Aorta (tissue), 5 donors: ENCODE measurements at regions not wholly inside any gene's neighbourhood (a gene's known extent, or its start where the extent isn't known, plus 50 kb on each side); places are given as distances from the start of the nearest gene placed in this dataset.

Source experiments
- ATAC-seq: fragments of 200-7000 bp; cut with Tn5 transposase; one replicate; pipeline ENCODE4 v1.9.1; 2022; ENCODE audit warnings: moderate library complexity; ENCODE audit not compliant: low FRiP score
- DNase-seq, 2 donors: peaks; one replicate each; pipeline ENCODE4 v3.0.0-alpha.2; 2020
- H3K27ac ChIP-seq, 2 donors: one replicate each; pipeline ENCODE4 v1.5.1; 2013; ENCODE audit warnings: low read length in 2 of 2, mild to moderate bottlenecking in 2 of 2, moderate library complexity in 2 of 2, control low read depth in 1 of 2, inconsistent platforms in 1 of 2, low read depth in 1 of 2
- H3K27me3 ChIP-seq, 2 donors: one replicate each; pipeline ENCODE4 v1.6.1; 2013; ENCODE audit warnings: control low read depth in 1 of 2, low read length in 1 of 2, mild to moderate bottlenecking in 1 of 2, moderate library complexity in 1 of 2; ENCODE audit not compliant: insufficient read depth in 2 of 2, control insufficient read depth in 1 of 2
- H3K36me3 ChIP-seq, 2 donors: one replicate each; pipeline ENCODE4 v1.6.1; 2013; ENCODE audit warnings: control low read depth in 1 of 2, low read length in 1 of 2, mild to moderate bottlenecking in 1 of 2; ENCODE audit not compliant: insufficient read depth in 2 of 2, control insufficient read depth in 1 of 2
- H3K4me1 ChIP-seq, 2 donors: one replicate each; pipeline ENCODE4 v1.6.1; 2013; ENCODE audit warnings: low read length in 2 of 2, control low read depth in 1 of 2, mild to moderate bottlenecking in 1 of 2, moderate library complexity in 1 of 2; ENCODE audit not compliant: insufficient read depth in 2 of 2, control insufficient read depth in 1 of 2
- H3K4me3 ChIP-seq, 2 donors: one replicate each; pipeline ENCODE4 v1.5.1; 2013; ENCODE audit warnings: low read length in 2 of 2, control low read depth in 1 of 2, mild to moderate bottlenecking in 1 of 2
- H3K9me3 ChIP-seq: one replicate; pipeline ENCODE4 v1.6.1; 2013; ENCODE audit warnings: mild to moderate bottlenecking, low read length; ENCODE audit not compliant: control insufficient read depth
- WGBS, 2 donors: extraction: QIAGEN DNeasy Blood & Tissue Kit; methylation state at CpG; one replicate each; pipeline ENCODE4 v1.1.7; 2013; 5-methylcytosine and 5-hydroxymethylcytosine counted together
- intact Hi-C, 2 donors: fragments of 100-400 bp; cut with DNase I; formaldehyde crosslinking; loops; one replicate each; pipeline versions ENCODE4 v1.14.2 to v1.15.0; 2022
- donor health status: healthy with polysubstance abuse.
- donor health status: Bipolar disorder and iron deficiency.
- donor health status: DM: no; HTN: no; CAD: no.
- donor health status: DM: no; HTN: no; CAD: no.
- donor health status: DM: yes; HTN: yes; CAD: no.

DNA sequence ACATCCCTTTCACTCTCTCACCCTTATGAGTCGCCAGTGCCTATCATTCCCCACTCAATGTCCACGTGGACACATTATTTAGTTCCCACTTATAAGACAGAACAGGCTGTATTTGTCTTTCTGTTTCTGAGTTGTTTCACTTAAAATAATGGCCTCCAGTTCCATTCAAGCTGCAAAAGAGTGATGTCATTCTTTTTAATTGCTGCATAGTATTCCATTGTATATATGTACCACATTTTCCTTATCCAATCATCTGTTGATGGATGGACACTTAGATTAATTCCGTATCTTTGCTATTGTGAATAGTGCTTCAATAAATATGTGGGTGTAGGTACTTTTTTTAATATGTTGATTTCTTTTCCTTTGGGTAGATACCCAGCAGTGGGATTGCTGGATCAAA is 79.1 kb downstream of the ZNF365 start:
- no peaks in the 10 kb centered on the region for H3K4me1 ChIP-seq
- no peaks in the 10 kb centered on the region for H3K27me3 ChIP-seq
- no peak for DNase-seq
- H3K36me3 ChIP-seq, result no peaks in the 10 kb centered on the region
- no peak for ATAC-seq
- intact Hi-C loops, result no loop called here
- H3K27ac ChIP-seq, result no peak overlapping the region
- WGBS, 2 donors, result 93 to 97% methylated on average over 3 of the region's 3 CpGs
- H3K4me3 ChIP-seq, result no peak overlapping the region
- no peaks in the 10 kb centered on the region for H3K9me3 ChIP-seq

DNA sequence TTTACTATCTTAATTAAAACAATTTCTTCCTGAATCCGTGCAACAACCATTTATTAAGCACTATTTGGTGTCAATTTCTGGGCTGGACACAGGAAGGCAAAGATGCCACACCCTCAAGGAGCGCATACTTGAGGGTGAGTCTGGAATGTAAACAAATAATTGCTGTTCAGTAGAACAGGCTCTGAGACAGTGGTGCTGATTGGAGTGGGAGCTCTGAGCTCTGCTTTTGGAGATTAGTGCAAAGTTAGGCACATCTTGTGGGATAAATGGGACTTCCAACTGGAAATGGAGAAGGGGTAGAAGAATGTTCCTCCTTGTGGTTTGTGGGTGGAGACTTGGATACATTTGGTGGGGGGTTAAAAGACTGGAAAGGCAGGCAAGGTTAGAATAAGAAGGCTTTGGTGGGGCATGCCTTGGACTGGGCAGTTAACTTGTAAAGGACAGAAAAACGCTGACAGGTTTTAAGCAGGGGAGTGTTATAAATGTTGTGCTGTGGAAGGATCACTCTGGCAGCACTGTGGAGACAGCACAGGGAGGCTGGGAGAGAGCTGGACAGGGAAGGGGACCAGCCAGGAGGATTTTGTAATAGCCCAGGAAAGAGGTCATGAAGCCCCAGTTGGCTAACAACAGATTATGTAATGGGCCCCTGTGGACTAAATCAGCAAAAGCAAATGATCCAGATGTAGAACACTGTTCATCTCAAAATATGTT is 80.7 kb downstream of the ZNF365 start:
- DNase-seq, result no peak
- H3K4me3 ChIP-seq, result no peak overlapping the region
- no peak overlapping the region for H3K27ac ChIP-seq
- intact Hi-C loops, result no loop called here
- no peaks in the 10 kb centered on the region for H3K36me3 ChIP-seq
- WGBS, 2 donors, result 80% methylated on average over 3 of the region's 3 CpGs
- H3K4me1 ChIP-seq, result no peaks in the 10 kb centered on the region
- H3K27me3 ChIP-seq, result no peaks in the 10 kb centered on the region
- no peaks in the 10 kb centered on the region for H3K9me3 ChIP-seq
- ATAC-seq, result peak; percentile 81

DNA sequence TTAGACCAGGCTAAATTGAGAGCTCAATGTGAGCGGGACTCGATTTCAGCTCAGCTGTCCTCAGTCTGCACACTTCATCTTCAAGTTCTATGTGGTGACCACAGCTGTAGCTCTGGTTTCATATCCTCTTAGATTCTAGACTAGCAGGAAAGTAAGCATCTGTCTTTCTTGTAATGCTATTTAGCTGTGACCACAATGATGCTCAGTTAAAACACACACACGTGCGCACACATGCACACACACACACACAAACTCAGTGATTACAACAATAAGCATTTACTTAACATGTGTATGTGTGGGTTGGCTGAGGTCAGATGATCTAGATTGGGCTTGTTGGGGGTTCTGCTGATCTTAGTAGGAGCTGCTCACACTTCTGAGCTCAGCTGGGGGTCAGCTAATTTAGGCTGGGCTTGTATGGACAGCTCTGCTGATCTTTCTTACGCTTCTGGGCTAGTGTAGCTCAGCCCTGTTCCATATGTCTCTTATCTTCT is 82.5 kb downstream of the ZNF365 start:
- H3K36me3 ChIP-seq, result no peaks in the 10 kb centered on the region
- H3K27me3 ChIP-seq, result no peaks in the 10 kb centered on the region
- ATAC-seq, result no peak
- no peak overlapping the region for H3K4me3 ChIP-seq
- H3K27ac ChIP-seq, result no peak overlapping the region
- peak in 1 of 2 donors; percentile 53 for DNase-seq
- H3K9me3 ChIP-seq, result no peaks in the 10 kb centered on the region
- WGBS, 2 donors, result 90 to 92% methylated on average over 5 of the region's 5 CpGs
- H3K4me1 ChIP-seq, result no peaks in the 10 kb centered on the region
- intact Hi-C loops, result no loop called here

DNA sequence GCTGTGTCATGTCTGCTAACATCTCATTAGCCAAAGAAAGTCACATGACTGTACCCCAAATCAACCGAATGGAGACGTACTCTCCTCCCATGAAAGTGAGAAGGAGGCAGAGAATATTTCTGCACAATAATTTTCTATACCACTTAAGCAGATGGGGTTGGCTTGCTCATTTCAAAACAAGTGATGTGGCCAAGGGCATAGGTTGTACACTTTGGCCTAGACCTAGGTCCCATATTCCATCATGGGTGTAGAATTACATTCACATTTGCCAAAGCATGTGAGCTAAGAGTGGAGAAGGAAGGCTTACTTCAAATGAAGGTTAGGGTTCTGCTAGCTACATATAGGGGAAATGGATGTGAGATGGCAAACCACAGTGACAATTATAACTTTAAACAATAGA is 83.0 kb downstream of the ZNF365 start:
- DNase-seq (no peak), ATAC-seq (no peak)
- Histone ChIP-seq H3K27ac (no peak overlapping the region), H3K4me1 (no peaks in the 10 kb centered on the region), H3K4me3 (no peak overlapping the region), H3K9me3 (no peaks in the 10 kb centered on the region), H3K27me3 (no peaks in the 10 kb centered on the region), H3K36me3 (no peaks in the 10 kb centered on the region)
- WGBS, 2 donors, result 90% methylated on average over 2 of the region's 2 CpGs
- intact Hi-C loops, result no loop called here

DNA sequence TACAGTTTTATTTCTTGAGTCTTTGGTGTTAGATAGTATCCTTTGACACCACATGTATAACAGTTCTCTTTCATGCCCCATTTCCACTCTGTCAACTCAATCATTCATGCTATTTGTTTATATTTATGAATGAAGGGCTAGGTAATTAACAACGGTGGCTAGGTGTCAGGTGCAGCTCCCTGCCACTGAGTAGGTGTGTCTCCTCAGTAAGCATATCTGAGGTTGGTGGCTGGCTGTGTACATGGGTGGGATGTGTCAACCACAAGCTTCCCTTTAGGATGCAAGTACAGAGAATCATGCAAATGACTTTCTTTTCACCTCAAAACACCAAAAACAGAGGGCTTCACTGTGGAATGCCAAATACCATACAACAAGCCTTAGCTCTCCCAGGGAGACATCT is 83.4 kb downstream of the ZNF365 start:
- Histone ChIP-seq H3K4me1 (no peaks in the 10 kb centered on the region), H3K27me3 (no peaks in the 10 kb centered on the region), H3K4me3 (no peak overlapping the region), H3K27ac (no peak overlapping the region), H3K36me3 (no peaks in the 10 kb centered on the region), H3K9me3 (no peaks in the 10 kb centered on the region)
- ATAC-seq (no peak), DNase-seq (no peak)
- whole genome bisulfite sequencing, 2 donors, result 58 to 77% methylated on average over 1 of the region's 1 CpG
- intact Hi-C loops, result no loop called here

DNA sequence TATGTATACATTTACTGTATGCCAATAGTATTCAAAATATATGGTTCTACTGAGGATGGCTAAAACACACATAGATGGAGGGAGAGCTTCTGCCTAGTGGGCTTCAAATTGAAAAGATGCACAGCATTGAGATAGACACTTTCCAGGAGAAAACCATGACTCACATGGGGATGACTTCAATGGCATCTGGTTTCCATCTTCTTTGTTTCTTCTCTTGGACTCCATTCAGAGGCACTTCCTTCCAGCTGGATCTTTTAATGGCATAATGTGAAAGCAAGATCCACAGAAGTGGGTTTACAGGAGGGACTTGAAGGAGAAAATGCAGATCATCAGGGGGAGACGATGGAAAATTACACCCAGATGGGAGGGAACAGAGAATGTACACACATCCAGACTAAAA is 84.9 kb downstream of the ZNF365 start:
- intact Hi-C loops, result no loop called here
- DNase-seq, result no peak
- Histone ChIP-seq H3K27ac (no peak overlapping the region), H3K9me3 (no peaks in the 10 kb centered on the region), H3K36me3 (no peaks in the 10 kb centered on the region), H3K4me1 (no peaks in the 10 kb centered on the region), H3K4me3 (no peak overlapping the region), H3K27me3 (no peaks in the 10 kb centered on the region)
- WGBS, 2 donors, result 74 to 76% methylated on average over 1 of the region's 1 CpG
- ATAC-seq, result peak; percentile 33

DNA sequence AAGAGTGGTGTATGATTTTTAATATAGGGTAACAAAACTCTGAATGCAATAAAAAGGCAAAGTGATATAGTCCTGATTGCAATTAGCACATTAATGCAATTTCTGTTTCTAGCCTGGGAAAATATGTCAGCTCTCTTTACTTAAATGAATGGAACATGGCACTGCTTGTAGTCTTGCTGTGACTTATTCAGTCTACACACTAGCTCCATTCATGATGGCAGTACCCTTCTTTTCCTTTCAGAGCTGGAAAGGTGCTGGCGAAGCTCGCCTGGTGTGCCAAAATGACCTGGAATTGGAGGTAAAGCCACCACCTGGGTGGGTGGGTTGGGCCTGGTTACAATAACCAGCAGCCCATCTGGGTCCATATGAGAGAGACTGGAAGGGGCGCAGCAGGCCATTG is 85.3 kb downstream of the ZNF365 start:
- Histone ChIP-seq H3K4me3 (no peak overlapping the region), H3K4me1 (no peaks in the 10 kb centered on the region), H3K36me3 (no peaks in the 10 kb centered on the region), H3K9me3 (no peaks in the 10 kb centered on the region), H3K27me3 (no peaks in the 10 kb centered on the region), H3K27ac (no peak overlapping the region)
- WGBS, 2 donors, result 97 to 99% methylated on average over 3 of the region's 3 CpGs
- intact Hi-C loops, result no loop called here
- DNase-seq (no peak), ATAC-seq (no peak)

DNA sequence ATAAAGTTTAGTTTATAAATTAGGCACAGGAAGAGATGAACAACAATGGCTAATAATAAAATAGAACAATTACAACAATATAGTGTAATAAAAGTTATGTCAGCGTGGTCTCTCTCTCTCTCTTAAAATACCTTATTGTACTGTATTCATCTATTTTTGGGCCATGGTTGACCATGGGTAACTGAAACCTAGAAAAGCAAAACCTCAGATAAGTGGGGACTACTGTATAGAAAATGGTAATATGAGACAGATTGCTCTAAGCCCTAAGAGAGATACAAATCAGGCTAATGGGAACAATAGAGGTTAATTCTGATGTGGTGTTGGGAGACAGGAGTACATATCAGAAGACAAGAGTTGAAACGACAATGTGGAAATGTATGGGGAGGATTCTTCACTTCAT is 86.2 kb downstream of the ZNF365 start:
- H3K27ac ChIP-seq, result no peak overlapping the region
- H3K4me1 ChIP-seq, result no peaks in the 10 kb centered on the region
- WGBS, 2 donors, result 96 to 98% methylated on average over 2 of the region's 2 CpGs
- H3K9me3 ChIP-seq, result peaks cover 1% of the 10 kb centered on the region
- ATAC-seq (no peak), DNase-seq (no peak)
- no peaks in the 10 kb centered on the region for H3K36me3 ChIP-seq
- no peak overlapping the region for H3K4me3 ChIP-seq
- no peaks in the 10 kb centered on the region for H3K27me3 ChIP-seq
- intact Hi-C loops, result no loop called here

DNA sequence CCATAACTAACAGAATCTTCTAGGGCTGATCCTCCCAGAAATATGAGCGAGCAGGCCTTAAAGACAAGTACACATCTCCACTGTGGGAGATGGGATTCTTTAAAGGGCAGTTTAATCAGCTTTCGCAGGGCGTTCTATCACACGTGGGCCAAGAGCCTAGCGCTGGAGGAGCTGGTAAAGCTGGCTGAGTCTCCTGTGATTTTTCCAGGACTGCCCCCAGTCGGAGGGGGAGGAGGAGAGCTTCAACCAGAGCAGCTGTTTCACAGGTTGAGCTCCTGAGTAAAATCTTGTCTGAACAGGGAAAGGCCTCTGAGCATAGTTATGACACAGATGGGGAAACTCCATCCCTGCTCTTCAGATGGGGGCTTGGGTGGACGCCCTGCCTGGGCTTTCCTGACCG is 87.0 kb downstream of the ZNF365 start:
- WGBS, 2 donors, result 89 to 91% methylated on average over 8 of the region's 8 CpGs
- DNase-seq, result no peak

More for the DNA sequence above, 87.0 kb downstream of the ZNF365 start:
- no peak for ATAC-seq
- intact Hi-C loops, result no loop called here
- Histone ChIP-seq H3K4me3 (no peak overlapping the region), H3K27me3 (no peaks in the 10 kb centered on the region), H3K27ac (no peak overlapping the region), H3K4me1 (no peaks in the 10 kb centered on the region), H3K36me3 (no peaks in the 10 kb centered on the region), H3K9me3 (peaks cover 1% of the 10 kb centered on the region)
